ENCODE measurements at regions not wholly inside any gene's neighbourhood (a gene's known extent, or its start where the extent isn't known, plus 50 kb on each side); places are given as distances from the start of the nearest gene placed in this dataset.

- TF ChIP-seq CTCF (conservative IDR thresholded peaks at IDR 0.05; ENCODE audit: low read length) = no peak
- no peak for TF ChIP-seq EZH2phosphoT487 (IDR thresholded peaks at IDR 0.05; ENCODE audit: borderline replicate concordance)
These were observed 144.4 kb upstream of the ARGLU1 start for GRCh38 chr13:106712381-106712780.
